BJ (cell line): ENCODE measurements at regions not wholly inside any gene's neighbourhood (a gene's known extent, or its start where the extent isn't known, plus 50 kb on each side); places are given as distances from the start of the nearest gene placed in this dataset.
"Not testable (repeated sequence)": the region's sequence is repeated elsewhere in the genome, so short reads cannot be mapped to it uniquely, and the experiment has no call there.

Experiments used
- CTCF ChIA-PET: fragments of 350-600 bp; formaldehyde crosslinking; extraction: SDS; loops from one replicate; lab custom pipeline; 2021; ENCODE audit warnings: antibody characterized with exemption, inconsistent platforms; lab: Yijun Ruan, JAX
- POLR2A ChIA-PET: fragments of 300-600 bp; sonication (Branson Sonifier 250); formaldehyde crosslinking; extraction: SDS; loops from one replicate; lab custom pipeline; 2021; ENCODE audit warnings: antibody characterized with exemption; lab: Charles Lee
- DNase-seq: peaks from one replicate; pipeline ENCODE4 v3.0.0-alpha.2; 2011; ENCODE audit warnings: low read depth
- H3K27me3 ChIP-seq: 2 replicates; pipeline ENCODE4 v1.6.0; 2011; ENCODE audit warnings: low read length; ENCODE audit not compliant: control insufficient read depth, insufficient read depth
- H3K36me3 ChIP-seq: 2 replicates; pipeline ENCODE4 v1.5.1; 2011; ENCODE audit warnings: low read length; ENCODE audit not compliant: control insufficient read depth, insufficient read depth
- H3K4me3 ChIP-seq: 2 replicates; pipeline ENCODE4 v1.5.1; 2011; ENCODE audit warnings: low read depth, mild to moderate bottlenecking, control low read depth, low read length
- TF ChIP-seq, protein P1 (sequence below): IDR thresholded peaks from 2 replicates; pipeline ENCODE4 v1.5.1; 2011; ENCODE audit warnings: low read depth, mild to moderate bottlenecking, control low read depth, inconsistent platforms, low read length, moderate library complexity; ENCODE audit not compliant: insufficient read depth

DNA sequence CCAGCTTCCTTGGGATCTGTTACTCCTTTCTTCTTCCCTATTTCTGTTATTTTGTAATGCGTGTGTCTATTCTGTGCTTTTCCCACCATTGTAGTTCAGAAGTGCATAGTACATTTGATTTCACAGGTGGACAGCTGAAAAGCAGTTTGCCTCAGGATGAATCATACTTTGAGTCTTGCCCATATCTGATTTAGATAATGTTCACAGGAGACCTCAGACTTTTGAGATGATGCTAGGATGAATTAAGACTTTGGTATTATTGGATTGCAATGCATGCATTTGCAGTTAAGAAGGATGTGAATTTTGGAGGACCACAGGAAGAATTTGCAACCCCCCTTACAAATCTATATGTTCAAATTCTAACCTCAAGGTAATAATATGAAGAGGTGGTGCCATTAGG is 769.6 kb downstream of the CDH11 start:
- no peak overlapping the region for H3K4me3 ChIP-seq
- TF ChIP-seq, protein P1, sequence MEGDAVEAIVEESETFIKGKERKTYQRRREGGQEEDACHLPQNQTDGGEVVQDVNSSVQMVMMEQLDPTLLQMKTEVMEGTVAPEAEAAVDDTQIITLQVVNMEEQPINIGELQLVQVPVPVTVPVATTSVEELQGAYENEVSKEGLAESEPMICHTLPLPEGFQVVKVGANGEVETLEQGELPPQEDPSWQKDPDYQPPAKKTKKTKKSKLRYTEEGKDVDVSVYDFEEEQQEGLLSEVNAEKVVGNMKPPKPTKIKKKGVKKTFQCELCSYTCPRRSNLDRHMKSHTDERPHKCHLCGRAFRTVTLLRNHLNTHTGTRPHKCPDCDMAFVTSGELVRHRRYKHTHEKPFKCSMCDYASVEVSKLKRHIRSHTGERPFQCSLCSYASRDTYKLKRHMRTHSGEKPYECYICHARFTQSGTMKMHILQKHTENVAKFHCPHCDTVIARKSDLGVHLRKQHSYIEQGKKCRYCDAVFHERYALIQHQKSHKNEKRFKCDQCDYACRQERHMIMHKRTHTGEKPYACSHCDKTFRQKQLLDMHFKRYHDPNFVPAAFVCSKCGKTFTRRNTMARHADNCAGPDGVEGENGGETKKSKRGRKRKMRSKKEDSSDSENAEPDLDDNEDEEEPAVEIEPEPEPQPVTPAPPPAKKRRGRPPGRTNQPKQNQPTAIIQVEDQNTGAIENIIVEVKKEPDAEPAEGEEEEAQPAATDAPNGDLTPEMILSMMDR, result no peak
- CTCF ChIA-PET, result no interaction called here
- DNase-seq, result no peak
- no peaks in the 10 kb centered on the region for H3K27me3 ChIP-seq
- POLR2A ChIA-PET, result no interaction called here
- no peaks in the 10 kb centered on the region for H3K36me3 ChIP-seq

DNA sequence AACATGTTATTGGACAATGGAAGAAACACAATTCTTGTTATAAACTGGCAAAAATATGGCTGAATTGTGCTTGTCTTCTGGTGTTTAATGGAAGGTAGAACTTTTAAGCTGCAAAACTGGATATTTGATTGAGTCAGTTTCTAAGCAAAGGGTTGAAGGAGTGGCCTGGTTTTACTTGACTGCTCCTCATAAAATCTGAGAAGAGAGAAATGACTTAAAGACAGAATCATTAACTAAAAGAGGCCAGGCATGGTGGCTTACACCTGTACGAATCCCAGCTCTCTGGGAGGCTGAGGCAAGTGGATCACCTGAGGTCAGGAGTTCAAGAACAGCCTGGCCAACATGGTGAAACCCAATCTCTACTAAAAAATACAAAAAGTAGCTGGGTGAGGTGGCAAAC is 770.7 kb downstream of the CDH11 start:
- Histone ChIP-seq H3K27me3 (no peaks in the 10 kb centered on the region), H3K36me3 (no peaks in the 10 kb centered on the region), H3K4me3 (no peak overlapping the region)
- ChIA-PET CTCF (interaction anchor here (0.8 to 1.2 kb wide), 2 partner anchors 12 to 1066 kb away, joined by 3 read pairs; no protein-coding TSS in a partner anchor), POLR2A (no interaction called here)
- no peak for DNase-seq
- TF ChIP-seq, protein P1, result no peak

DNA sequence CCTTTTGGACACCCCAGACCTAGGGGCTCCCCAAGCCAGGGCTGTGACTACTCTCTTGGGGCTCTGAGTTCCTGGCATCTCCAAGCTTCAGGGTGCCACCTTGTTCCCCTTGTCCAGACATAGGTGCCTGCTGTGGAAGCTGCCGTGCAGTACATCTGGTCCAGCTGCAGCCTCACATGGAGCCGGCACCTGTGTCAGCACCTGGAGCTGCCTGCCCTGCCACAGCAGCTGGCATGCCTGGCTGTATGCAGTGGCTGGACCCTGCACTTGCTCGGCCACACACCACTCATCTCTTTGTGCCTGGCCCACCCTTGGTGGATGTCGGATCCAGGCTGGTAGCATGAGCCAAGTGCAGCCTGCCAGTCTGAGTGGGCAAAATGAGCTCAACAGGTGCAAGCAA is 775.8 kb downstream of the CDH11 start:
- POLR2A ChIA-PET, result no interaction called here
- DNase-seq, result no peak
- Histone ChIP-seq H3K27me3 (no peaks in the 10 kb centered on the region), H3K36me3 (no peaks in the 10 kb centered on the region), H3K4me3 (no peak overlapping the region)
- CTCF ChIA-PET, result interaction anchor here (0.6 to 1.7 kb wide), 3 partner anchors 7 to 1921 kb away, joined by 3 to 4 read pairs (median 4); no protein-coding TSS in a partner anchor
- TF ChIP-seq, protein P1, result no peak

DNA sequence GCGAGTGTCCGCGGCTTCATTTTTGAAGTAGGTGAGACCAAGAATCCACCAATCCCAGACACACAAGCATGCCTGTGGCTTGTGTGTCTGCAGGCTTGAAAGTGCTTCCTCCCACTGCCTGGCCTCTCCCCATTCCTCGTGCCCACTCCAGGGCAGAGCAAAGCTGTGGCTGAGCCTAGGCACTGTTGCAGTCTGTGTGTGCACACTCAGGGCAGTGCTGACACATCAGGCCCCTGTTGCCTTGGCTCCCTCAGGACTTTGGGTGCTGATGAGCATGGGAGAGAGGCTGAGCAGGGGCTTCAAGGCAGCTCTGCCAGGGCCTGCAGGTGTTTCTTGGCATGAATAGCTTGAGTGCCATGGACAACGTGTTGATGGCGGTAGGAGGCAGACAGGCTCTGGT is 776.7 kb downstream of the CDH11 start:
- DNase-seq, result no peak
- CTCF ChIA-PET, result interaction anchor here (1.7 kb wide), 1 partner anchor 8 kb away, joined by 4 read pairs; no protein-coding TSS in a partner anchor
- no peak overlapping the region for H3K4me3 ChIP-seq

DNA sequence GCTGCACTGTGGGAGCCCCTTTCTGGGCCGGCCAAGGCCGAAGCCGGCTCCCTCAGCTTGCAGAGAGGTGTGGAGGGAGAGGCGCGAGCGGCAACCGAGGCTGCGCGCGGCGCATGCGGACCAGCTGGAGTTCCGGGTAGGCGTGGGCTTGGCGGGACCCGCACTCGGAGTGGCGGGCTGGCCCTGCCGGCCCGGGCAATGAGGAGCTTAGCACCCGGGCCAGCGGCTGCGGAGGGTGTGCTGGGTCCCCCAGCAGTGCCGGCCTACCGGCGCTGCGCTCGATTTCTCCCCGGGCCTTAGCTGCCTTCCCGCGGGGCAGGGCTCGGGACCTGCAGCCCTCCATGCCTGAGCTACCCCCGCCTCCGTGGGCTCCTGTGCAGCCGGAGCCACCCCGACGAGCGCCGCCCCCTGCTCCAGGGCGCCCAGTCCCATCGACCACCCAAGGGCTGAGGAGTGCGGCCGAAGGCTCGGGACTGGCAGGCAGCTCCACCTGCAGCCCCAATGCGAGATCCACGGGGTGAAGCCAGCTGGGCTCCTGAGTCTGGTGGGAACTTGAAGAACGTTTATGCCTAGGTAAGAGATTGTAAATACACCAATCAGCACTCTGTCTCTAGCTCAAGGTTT is 777.9 kb downstream of the CDH11 start:
- DNase-seq, H3K4me3 ChIP-seq, H3K27me3 ChIP-seq, H3K36me3 ChIP-seq, POLR2A ChIA-PET: not testable (repeated sequence)
- CTCF ChIA-PET, result interaction anchor here (1.7 kb wide), 1 partner anchor 9 kb away, joined by 4 read pairs; no protein-coding TSS in a partner anchor

More for the DNA sequence above, 776.7 kb downstream of the CDH11 start:
- Histone ChIP-seq H3K36me3 (no peaks in the 10 kb centered on the region), H3K27me3 (no peaks in the 10 kb centered on the region)
- TF ChIP-seq, protein P1, result no peak
- POLR2A ChIA-PET, result no interaction called here
